ENCODE measurements at regions not wholly inside any gene's neighbourhood (a gene's known extent, or its start where the extent isn't known, plus 50 kb on each side); places are given as distances from the start of the nearest gene placed in this dataset.

DNA sequence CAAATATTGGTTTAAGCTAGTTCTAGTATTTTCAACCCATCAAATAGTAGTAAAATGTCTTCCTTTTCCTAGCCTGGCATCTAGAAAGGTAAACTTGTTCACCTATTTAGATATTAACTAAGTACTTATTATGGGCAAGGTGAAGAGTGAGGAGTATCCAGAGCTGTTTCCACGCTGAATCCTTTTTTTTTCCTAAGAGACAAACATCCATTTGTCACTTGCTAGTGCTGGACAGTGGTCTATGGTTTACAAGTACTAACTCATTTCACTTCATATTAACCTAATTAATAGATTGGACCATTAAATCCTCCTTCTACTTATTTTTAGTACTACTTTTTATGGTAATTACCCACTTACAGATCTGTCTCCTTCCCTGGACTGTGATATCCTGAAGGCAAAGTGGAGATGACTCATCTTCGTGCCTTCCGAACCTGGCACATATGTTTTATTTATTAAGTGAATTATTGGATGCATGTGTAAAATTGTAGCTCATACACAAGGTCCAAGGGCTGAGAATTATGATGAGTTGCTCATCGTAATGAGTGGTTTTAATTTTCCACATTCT is 159.6 kb upstream of the IGFBP3 start:
- TF ChIP-seq, protein P1, sequence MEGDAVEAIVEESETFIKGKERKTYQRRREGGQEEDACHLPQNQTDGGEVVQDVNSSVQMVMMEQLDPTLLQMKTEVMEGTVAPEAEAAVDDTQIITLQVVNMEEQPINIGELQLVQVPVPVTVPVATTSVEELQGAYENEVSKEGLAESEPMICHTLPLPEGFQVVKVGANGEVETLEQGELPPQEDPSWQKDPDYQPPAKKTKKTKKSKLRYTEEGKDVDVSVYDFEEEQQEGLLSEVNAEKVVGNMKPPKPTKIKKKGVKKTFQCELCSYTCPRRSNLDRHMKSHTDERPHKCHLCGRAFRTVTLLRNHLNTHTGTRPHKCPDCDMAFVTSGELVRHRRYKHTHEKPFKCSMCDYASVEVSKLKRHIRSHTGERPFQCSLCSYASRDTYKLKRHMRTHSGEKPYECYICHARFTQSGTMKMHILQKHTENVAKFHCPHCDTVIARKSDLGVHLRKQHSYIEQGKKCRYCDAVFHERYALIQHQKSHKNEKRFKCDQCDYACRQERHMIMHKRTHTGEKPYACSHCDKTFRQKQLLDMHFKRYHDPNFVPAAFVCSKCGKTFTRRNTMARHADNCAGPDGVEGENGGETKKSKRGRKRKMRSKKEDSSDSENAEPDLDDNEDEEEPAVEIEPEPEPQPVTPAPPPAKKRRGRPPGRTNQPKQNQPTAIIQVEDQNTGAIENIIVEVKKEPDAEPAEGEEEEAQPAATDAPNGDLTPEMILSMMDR (IDR thresholded peaks at IDR 0.05): no peak
- TF ChIP-seq POLR2A (IDR thresholded peaks at IDR 0.05): no peak

Data from thyroid gland (tissue), 4 donors.